NCI-H2107 (cell line): ENCODE measurements at regions not wholly inside any gene's neighbourhood (a gene's known extent, or its start where the extent isn't known, plus 50 kb on each side); places are given as distances from the start of the nearest gene placed in this dataset.
A peak's percentile ranks its signal among the peaks of the same experiment; 100 is the strongest.

Experiments
- DNase-seq: peaks from one replicate; lab custom pipeline; 2025; lab: John Stamatoyannopoulos, UW

DNA sequence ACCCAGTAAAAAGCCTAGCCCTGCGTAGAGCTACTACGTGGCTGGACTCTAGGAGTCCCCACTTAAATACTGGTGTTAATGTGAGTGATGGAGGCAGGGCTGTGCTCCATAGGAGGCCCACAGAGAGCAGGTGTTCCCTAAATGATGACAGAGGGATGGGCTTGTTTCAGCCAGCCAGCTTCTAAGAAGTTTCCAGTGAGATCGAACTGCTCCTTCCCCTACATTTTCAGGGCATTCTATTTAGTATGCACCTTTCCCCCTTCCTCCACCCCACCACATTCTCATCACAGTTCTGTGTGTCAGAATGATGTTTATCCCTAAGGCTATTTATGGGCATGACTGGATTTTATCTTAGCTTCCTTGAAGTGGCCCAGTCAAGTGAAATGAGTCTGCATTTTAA is 213.0 kb downstream of the TRIB2 start:
- no peak for DNase-seq

DNA sequence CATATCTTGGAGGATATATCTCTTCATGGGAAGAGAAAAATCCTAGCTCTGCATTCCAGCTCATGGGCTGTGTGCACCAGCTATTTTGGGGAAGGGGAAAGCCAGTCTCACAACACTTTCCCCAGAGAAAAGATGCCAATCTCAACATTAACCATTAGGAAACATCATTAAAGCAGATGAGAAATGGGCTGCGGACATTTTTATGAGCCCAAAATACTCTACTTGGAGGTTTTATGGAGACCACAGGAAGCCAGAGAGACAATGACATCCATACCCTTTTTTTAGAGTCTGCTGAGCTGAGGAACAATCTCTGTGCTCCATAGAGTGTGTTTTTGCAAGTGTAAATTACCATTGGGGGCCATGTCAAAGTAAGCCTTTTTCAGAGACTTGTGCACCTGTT is 213.7 kb downstream of the TRIB2 start:
- DNase-seq = no peak

DNA sequence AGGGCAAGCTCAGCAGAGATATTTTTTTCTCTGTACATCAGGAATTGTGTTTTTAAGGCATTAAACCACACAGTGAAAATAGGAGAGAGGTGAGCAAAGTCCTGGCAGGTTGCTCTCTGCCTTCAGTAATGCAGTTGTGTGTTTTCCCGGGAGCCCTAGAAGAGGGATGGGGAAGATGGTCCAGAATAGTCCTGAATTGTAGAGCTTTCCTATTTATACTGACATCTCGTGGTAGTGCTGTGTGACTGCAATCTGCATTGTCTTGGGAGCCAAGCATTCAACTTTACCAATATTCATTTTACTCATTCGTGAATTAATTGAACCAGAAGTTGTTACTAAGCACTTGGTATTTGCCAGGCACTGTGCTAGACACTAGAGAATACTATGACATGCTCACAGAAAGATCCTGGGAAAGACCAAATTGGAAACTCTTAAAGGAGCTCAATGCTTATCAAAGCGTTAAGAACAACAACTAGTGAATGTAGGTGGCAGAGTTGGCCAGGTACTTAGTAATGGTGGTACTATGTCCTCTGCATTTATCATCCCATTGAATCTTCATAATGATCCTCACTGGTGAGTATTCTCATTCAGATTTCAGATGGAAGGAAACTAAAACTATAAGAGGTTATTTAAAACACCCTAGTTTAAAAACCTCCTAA is 214.6 kb downstream of the TRIB2 start:
- peak; percentile 5 for DNase-seq

DNA sequence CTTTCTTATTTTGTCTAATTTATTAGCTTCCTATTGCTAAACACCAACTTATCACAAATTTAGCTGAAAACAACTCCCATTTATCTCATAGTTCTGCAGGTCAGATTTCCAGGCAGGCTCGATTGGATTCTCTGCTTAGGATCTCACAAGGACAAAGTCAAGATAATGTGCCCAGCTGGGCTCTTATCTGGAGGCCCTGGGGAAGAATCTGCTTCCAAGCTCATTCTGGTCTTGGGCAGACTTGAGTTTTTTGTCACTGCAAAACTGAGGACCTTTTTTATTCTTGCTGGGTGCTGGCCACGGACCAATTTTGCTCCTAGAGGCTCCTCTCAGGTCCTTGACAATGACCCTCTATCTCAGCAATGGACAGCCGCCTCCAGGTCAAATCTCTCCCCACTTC is 215.5 kb downstream of the TRIB2 start:
- no peak for DNase-seq

DNA sequence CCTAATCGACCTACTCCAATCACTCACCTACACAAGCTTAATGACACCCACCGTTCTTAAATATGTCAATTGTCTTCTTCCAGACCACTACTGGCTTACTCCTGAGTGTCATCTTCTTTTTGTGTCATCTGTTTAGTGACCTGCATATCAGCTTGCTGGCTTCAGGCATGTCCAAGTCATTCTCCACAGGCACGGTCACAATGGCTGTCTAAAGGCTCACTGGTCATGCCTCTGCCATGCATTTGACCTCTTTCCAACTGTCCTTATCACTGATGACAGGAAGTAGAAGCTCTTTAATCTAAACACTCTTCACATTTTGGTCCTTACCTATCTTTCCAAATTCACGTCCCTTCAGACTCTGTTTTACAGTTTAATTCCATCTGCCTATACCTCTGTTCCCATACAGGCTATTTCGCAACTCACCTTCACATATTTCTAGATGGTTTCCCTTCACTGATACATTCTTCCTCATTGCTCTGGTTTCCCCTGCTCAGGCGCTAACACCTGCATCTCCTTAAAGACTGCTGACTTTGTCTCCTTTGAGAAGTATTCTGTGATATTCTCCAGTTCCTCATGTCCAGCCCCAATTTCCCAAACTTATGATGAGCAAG is 217.5 kb downstream of the TRIB2 start:
- DNase-seq = no peak

DNA sequence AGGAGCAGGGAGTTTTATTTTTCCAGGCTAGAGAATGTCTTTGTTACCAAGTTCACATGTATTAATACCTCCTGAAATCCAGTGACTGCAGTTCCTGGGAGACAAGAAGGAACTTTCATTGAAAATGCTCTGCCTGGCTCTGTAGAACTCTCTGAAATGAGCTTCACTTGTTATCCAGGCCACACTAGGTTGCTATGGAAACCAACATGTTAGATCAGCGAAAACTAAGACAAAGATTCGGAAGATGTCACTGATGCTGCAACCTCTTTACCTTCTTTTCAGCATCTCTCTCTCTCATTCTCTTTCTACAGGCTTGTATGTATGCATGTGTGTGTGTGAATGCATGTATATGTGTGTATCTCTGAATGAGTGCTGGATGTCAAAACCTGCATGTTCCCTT is 218.5 kb downstream of the TRIB2 start:
- DNase-seq = no peak

DNA sequence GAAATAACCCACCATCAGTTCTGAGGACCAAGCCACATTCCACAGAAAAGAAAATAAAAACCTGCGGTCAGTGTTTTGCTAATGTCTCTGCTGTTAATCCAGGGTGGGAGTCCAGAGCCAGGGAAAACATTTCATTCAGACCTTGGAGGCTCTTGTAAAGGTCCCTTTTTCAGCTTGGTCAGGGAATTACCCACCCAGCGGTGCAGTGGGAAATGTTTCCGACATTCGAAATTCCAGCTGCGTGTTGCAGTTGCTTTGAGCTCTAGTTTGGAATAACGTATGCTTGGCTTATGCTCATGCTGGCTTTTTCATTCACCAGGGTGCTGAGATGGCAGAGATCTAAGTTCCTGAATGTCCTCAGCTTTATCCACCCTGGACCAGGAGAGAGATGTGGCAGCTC is 219.1 kb downstream of the TRIB2 start:
- DNase-seq = no peak

DNA sequence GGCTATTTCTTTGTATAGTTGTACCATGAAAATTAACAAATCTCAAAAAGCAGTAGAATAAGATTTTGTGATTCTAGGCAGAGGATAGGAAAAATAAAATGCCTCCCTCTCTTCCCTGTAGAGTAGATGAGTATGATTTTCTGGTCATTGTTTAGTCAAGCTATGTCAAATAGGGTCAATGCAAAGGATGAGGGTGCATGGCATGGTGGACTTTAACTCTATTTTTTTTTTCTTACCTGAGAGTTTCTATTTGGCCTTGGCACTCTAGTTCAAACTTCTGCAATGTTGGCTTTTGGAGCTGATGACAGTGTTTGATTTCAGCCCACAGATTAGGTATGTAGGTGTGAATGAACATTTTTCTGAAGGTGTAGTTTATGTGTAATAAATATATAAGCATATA is 224.5 kb downstream of the TRIB2 start:
- DNase-seq = no peak

DNA sequence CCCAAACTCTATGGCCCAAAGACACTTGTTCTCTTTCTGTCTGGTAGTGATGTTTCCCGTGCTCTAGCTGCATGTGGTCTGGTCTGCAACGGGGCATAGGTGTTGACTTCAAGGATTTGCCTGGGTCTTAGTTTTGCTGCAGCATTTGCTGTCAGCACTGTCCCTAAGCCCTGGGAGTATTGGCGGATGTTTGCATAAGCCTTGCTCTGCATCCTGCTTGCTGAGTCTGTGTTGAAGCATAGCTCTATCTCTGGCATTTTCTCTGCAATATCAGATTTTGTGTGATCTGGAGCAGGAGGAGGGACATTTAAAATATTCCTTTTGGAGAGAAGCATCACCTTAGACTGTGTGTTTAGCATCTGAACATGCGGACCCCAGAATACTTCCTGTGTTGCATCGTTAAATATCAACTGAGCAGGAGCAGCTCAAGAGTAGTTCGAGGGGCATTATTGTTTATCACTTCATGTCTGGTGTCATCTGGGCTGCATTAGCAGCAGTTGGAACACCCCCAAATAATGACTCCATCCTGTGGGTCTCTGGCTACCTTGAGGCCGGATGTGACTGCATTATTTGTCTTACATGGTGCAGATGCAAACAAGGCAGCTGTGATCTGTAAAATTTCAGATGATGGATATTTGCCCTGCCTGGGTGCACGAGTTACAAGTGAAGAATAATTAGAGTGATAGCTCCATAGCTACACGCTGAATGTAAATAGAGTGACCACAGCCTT is 231.7 kb downstream of the TRIB2 start:
- DNase-seq = no peak

DNA sequence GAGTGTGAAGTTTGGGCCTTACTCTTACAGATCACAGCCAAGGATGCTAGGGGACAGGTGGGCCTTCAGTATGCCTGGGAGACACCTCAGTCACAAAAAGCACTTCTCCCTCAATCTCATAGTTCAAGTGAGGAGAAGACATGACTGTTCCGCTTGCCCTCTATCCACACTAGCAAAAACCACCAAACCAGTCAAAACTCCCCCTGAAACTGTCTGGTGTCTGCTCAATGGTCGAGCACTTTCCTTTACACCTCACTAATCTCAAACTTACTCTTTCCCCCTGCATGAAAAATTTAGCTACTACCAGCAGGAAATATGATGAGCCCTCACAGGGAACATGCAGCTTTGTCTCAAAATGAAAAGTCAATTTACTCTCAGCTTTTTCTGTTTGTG is 232.2 kb downstream of the TRIB2 start:
- DNase-seq = no peak

DNA sequence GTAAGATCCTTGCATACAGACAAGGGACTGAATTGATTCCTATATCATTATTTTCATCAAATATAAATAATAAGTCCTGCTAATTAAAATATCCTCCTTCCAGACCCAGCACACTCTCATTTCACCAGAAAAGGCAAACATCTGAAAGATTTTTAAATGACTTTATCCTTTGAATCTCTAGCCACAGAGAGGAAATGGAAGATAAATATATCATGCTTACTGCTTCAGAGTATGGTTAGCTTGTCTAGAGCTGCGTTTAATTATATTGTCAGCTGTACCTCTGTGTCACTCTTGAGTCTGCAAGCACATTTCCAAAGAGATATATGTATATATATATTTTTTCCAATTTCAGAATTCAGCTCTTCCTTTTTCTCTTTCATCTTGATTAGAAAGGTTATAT is 232.7 kb downstream of the TRIB2 start:
- DNase-seq = no peak

DNA sequence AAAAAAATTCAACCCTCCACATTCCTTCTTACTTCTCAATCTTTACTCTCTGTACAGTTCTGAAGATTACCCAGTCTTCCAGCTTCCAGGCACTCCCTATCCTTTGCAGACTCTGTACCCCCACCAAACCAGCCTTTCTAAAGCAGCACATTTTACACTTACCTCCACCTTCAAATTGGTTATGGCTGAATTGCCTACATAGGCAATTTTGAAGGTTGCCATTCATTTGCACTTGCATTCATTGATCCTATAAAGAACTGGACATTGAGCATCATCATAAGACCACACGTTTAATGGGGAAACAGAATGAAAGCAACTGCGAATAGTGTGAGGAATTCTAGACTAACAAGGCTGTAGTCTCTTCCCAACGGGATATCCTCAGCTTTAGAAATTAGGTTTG is 233.4 kb downstream of the TRIB2 start:
- DNase-seq = no peak

DNA sequence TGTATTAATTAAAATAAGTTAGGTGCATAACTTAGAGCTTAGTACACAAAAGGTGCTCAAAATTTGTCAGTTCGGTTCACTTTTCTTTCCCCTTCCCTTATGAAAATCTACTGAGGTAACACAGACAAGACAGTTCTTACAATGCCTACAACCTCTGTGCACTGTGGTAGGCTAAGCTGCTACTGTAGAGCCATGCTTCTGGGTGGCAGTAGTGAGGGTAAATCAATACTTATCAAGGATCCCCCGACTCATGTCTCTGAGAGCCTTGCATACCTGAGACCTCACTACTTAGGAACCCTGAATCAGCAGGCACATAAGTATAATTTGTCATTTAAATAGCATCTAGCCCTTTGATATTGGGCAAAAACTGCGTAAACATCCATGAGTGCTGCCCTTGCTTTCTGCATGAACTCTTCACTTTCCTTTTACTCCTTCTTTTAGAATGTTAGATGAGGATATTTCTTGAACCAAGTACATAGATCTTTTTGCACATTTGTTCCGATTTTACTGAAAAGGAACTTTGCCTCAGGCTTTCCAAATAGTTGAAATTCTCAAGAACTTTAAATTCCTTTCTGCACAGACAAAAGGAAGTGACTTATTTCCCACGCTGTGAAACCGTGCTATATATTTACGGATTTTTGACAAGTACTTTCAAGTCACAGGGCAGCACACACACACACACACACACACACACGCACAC is 234.4 kb downstream of the TRIB2 start:
- DNase-seq = no peak

DNA sequence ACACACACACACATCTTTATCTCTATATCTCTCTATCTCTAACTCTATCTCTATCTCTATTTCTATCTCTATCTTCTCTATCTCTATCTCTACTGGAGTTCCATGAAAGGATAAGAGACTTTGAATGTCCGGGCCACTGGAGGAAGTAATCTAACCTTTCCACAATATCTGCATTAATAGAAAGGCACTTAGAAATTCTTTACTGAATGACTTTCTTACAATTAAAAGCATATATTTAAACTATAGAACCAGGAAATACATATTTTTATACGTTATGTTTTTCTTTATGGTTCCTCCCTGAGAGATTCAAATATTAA is 234.9 kb downstream of the TRIB2 start:
- DNase-seq = no peak

DNA sequence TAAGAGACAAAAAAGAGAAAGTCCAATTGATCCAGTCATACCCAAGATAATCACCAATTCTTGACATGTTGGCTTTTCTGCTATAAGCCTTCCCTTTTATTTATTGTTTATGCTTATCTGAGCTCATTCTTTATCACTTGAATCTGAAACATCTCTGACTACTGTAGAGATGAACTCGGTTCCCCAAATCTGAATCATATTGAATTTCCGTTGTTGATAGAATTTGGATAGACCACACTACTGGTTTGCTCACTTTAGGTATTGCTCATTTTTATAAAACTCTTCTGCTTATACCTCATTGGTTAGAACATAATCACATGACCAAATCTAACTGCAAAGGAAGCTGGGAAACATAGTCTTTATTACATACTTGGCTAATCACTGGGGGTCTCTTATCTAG is 236.9 kb downstream of the TRIB2 start:
- DNase-seq = no peak

DNA sequence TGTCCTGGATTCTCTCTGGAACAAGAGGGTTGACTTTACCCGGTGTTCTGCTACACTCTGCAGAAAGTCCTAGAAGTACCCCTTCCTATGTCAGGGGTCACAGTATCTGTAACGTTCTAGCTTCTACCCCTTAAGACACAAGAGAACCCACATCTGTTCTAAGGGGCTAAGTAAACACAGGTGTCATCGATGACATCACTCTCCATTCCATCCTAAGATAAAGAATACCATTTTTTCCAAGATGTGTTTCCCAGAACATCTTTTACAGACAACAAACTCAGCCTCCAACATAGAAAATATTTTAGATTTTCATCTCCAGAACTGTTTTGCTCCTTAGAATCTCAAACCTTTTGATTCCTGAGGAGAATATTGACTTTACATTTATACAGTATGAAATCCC is 239.1 kb downstream of the TRIB2 start:
- DNase-seq = no peak

DNA sequence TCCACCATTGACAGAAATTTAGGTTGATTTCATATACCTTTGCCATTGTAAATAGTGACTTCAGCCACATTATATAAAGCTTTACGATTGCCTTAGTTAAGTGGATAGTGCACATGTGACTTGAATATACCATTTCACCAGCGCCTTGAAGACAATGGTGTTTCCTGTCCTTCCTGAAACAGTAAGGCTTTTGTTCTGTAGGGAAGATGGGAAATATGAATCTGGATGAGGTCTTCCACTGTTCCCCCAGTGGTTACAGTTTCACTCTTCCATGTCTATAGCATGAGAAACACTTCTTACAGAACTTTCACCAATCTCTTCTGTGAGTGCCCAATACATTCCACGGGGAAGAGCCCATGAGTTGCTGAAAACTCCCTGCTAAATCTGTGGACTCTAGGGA is 240.5 kb downstream of the TRIB2 start:
- no peak for DNase-seq

DNA sequence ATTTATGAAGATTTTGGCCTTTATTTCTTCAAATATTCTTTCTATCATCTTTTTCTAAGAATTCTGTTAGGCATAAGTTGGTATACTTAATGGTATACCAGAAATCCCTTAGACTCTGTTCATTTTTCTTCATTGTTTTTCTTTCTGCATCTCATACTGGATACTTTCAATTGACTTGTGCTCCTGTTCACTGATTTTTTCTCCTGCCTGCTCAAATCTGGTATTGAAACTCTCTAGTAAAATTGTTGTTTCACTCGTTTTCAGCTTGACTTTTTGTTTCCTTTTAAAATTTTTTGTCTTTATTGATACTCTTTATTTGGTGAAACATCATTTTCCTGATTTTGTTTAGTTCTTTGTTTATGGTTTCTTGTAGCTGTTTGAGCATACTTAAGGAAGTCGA is 243.2 kb downstream of the TRIB2 start:
- no peak for DNase-seq

DNA sequence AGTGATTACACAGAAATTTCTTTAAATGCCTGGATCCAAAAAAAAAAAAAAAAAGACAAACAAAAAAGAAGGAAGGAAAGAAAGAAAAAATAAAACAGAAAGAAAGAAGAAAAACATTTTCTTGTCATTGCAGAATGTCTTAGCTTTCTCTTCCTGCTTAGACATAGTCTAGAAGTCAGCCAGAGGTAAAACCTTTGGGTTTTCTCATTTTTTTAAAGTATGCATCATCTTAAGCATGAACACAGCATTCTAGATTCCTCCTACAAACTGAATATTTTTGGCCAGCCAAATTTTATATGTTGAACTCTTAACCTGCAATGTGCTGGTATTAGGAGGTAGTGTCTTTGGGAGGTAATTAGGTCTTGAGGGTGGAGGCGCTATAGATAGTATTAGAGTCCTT is 243.9 kb downstream of the TRIB2 start:
- DNase-seq = no peak

DNA sequence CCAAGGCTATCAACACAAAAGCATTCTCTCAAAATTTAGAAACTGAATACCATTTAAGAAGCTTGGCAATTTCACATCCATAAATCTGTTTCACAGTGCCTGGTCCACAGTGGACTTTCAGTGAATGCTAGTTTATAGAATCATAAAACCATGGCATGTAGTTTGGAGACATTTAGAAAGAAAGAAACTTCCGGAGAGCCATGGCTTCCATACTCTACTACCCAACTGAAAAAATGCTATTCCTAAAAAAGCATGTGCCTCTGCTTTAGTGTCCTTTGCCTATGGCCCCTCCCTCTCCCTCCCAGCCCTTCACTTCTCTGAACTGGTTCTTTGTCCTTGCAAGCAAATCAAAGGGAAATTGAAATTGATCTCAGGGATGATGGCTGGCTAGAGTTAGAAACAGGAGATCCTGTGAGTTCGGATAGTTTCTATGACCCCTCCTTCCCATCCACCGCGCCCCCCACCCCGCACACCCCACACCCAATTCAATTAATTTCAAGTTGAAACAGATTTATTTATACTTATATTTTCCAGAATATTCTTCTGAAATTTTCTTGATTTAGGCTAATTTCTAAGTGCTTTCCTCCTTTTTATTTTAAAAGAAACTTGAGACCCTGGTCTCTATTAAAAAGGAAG is 248.3 kb downstream of the TRIB2 start:
- no peak for DNase-seq

DNA sequence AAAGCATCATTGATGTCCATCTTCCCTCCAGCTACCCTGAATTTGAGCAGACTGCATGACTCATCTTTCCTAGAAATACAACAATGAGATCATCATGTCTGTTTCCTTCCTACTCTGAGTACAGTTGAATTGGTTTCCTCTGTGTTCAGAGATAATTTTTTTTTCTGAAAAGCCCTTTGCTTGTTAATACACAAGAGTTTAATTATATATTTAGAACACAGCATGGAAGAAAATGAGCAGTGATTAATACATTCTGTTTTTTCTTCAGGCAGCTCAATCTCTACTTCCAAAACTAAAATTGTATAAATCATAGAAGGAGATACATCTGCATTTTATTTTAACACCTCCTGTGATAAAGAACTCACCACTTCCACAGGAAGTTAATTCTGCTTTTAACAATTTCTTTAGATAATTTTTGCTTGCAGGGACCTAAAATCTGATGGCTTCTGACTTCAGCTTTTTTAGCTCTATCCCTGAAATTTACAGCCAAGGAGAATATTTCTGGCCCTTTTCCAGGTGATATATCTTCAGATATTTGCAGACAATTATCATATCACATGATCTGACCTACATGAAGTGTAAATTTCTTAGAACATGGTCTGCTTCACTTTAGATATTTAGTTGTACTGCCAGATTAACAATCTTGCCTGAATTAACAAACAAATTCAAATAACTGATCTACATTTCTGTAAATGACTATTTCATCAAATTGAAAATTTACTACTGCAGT is 249.0 kb downstream of the TRIB2 start:
- no peak for DNase-seq

DNA sequence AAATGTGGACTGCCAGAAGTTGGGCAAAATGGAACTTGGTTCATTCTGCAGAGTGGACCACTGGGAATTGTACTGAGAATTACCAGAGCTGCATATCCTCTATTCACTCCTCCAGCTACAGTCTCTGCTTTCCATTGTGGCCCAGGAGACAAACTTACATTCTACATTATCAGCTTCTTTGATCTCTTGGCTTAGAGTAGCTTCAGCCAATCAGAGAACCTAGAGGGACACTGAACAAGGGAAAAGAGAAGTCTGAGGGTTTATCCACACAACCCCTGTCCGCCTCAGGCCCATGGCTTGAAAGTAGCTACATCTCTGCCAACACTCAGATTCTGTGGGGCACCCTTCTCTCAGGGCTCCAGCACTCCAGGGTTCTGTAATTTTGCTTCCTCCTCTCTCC is 251.1 kb downstream of the TRIB2 start:
- DNase-seq = no peak
